Skin of body (tissue), 1 donor: ENCODE measurements at regions not wholly inside any gene's neighbourhood (a gene's known extent, or its start where the extent isn't known, plus 50 kb on each side); places are given as distances from the start of the nearest gene placed in this dataset.
A peak's percentile ranks its signal among the peaks of the same experiment; 100 is the strongest.

Experiments used
- DNase-seq: peaks from one replicate; lab custom pipeline; 2025; lab: John Stamatoyannopoulos, UW

- no peak for DNase-seq
These were observed 50.4 kb upstream of the SERTAD2 start for GRCh38 chr2:64704161-64704560.

GRCh38 chr2:64704996-64705395 is 51.3 kb upstream of the SERTAD2 start:
- DNase-seq = no peak

GRCh38 chr2:64707276-64707675 is 53.6 kb upstream of the SERTAD2 start:
- no peak for DNase-seq

- DNase-seq = no peak
These were observed 55.1 kb upstream of the SERTAD2 start for GRCh38 chr2:64708829-64709228.

GRCh38 chr2:64711252-64711800 is 57.6 kb upstream of the SERTAD2 start:
- DNase-seq = peak; percentile 29

- no peak for DNase-seq
These were observed 60.0 kb upstream of the SERTAD2 start for GRCh38 chr2:64713686-64714085.

- DNase-seq = no peak
These were observed 62.9 kb upstream of the SERTAD2 start for GRCh38 chr2:64716569-64716968.

- DNase-seq = no peak
These were observed 64.7 kb upstream of the SERTAD2 start for GRCh38 chr2:64718250-64718885.

GRCh38 chr2:64720535-64721319 is 67.0 kb upstream of the SERTAD2 start:
- no peak for DNase-seq

GRCh38 chr2:64721320-64721623 is 67.6 kb upstream of the SERTAD2 start:
- no peak for DNase-seq

- peak; percentile 71 for DNase-seq
These were observed 68.8 kb upstream of the SERTAD2 start for GRCh38 chr2:64722291-64723044.

- DNase-seq = no peak
These were observed 73.5 kb upstream of the SERTAD2 start for GRCh38 chr2:64727013-64727767.

GRCh38 chr2:64727843-64728463 is 74.2 kb upstream of the SERTAD2 start:
- DNase-seq = no peak

GRCh38 chr2:64730551-64731262 is 77.0 kb upstream of the SERTAD2 start:
- DNase-seq = peak; percentile 41

GRCh38 chr2:64731263-64731643 is 77.5 kb upstream of the SERTAD2 start:
- no peak for DNase-seq

- DNase-seq = no peak
These were observed 78.0 kb upstream of the SERTAD2 start for GRCh38 chr2:64731746-64732145.

GRCh38 chr2:64732146-64732545 is 78.4 kb upstream of the SERTAD2 start:
- no peak for DNase-seq

- DNase-seq = no peak
These were observed 81.8 kb upstream of the SERTAD2 start for GRCh38 chr2:64735504-64735903.

GRCh38 chr2:64737547-64737946 is 83.8 kb upstream of the SERTAD2 start:
- no peak for DNase-seq

GRCh38 chr2:64738026-64738425 is 84.3 kb upstream of the SERTAD2 start:
- DNase-seq = no peak
